Posterior cingulate gyrus (tissue), 11 donors: ENCODE measurements at regions not wholly inside any gene's neighbourhood (a gene's known extent, or its start where the extent isn't known, plus 50 kb on each side); places are given as distances from the start of the nearest gene placed in this dataset.

Source experiments
- DNase-seq, 10 donors: peaks; one replicate each; pipeline versions ENCODE4 v3.0.0 to v3.0.0-alpha.2; 2020 to 2021; ENCODE audit warnings: mixed read lengths in 3 of 10
- intact Hi-C: fragments of 100-400 bp; cut with DNase I; formaldehyde crosslinking; loops from one replicate; pipeline ENCODE4 v1.15.1; 2023

- intact Hi-C loops = loop anchor here (2.0 to 10.0 kb wide), 4 partner anchors 82 to 601 kb away; partner anchors contain the start of gene PUM3
- no peak for DNase-seq
These were observed 228.8 kb downstream of the SMARCA2 start for GRCh38 chr9:2243666-2244555.

- DNase-seq = no peak
- intact Hi-C loops = loop anchor here (10.0 kb wide), 1 partner anchor 217 kb away; no protein-coding TSS in a partner anchor
These were observed 232.2 kb downstream of the SMARCA2 start for GRCh38 chr9:2247340-2247739.

- intact Hi-C loops = loop anchor here (10.0 kb wide), 1 partner anchor 216 kb away; no protein-coding TSS in a partner anchor
- no peak for DNase-seq
These were observed 233.7 kb downstream of the SMARCA2 start for GRCh38 chr9:2248768-2249265.

GRCh38 chr9:2253636-2254580 lies 238.8 kb downstream of the SMARCA2 start:
- intact Hi-C loops = no loop called here
- DNase-seq = no peak

GRCh38 chr9:2255128-2255527 lies 240.0 kb downstream of the SMARCA2 start:
- intact Hi-C loops = no loop called here
- no peak for DNase-seq

- intact Hi-C loops = no loop called here
- DNase-seq = no peak
These were observed 242.2 kb downstream of the SMARCA2 start for GRCh38 chr9:2257248-2257929.

GRCh38 chr9:2260417-2261306 lies 245.5 kb downstream of the SMARCA2 start:
- no peak for DNase-seq
- intact Hi-C loops = no loop called here

GRCh38 chr9:2261421-2262103 lies 246.4 kb downstream of the SMARCA2 start:
- DNase-seq = no peak
- intact Hi-C loops = no loop called here

GRCh38 chr9:2262386-2263071 lies 247.4 kb downstream of the SMARCA2 start:
- no peak for DNase-seq
- intact Hi-C loops = no loop called here

GRCh38 chr9:2263111-2263510 lies 248.0 kb downstream of the SMARCA2 start:
- no peak for DNase-seq
- intact Hi-C loops = no loop called here

- intact Hi-C loops = no loop called here
- no peak for DNase-seq
These were observed 248.5 kb downstream of the SMARCA2 start for GRCh38 chr9:2263665-2264064.

GRCh38 chr9:2264081-2264480 lies 248.9 kb downstream of the SMARCA2 start:
- intact Hi-C loops = no loop called here
- DNase-seq = no peak

- no peak for DNase-seq
- intact Hi-C loops = no loop called here
These were observed 252.1 kb downstream of the SMARCA2 start for GRCh38 chr9:2267181-2267745.

- intact Hi-C loops = no loop called here
These were observed 254.6 kb downstream of the SMARCA2 start for GRCh38 chr9:2269778-2270177.

GRCh38 chr9:2270565-2270964 lies 255.4 kb downstream of the SMARCA2 start:
- no peak for DNase-seq
- intact Hi-C loops = no loop called here

More at GRCh38 chr9:2269778-2270177, 254.6 kb downstream of the SMARCA2 start:
- DNase-seq = no peak

- no peak for DNase-seq
- intact Hi-C loops = no loop called here
These were observed 256.3 kb downstream of the SMARCA2 start for GRCh38 chr9:2271426-2271825.

- intact Hi-C loops = no loop called here
- no peak for DNase-seq
These were observed 259.6 kb downstream of the SMARCA2 start for GRCh38 chr9:2274762-2275161.

- DNase-seq = no peak
- intact Hi-C loops = no loop called here
These were observed 261.1 kb downstream of the SMARCA2 start for GRCh38 chr9:2276296-2276695.
